ENCODE measurements at regions not wholly inside any gene's neighbourhood (a gene's known extent, or its start where the extent isn't known, plus 50 kb on each side); places are given as distances from the start of the nearest gene placed in this dataset.

GRCh38 chr18:28805491-28805890 lies 628.6 kb upstream of the CDH2 start:
- DNase-seq (ENCODE audit: low spot score) = no peak

DNA sequence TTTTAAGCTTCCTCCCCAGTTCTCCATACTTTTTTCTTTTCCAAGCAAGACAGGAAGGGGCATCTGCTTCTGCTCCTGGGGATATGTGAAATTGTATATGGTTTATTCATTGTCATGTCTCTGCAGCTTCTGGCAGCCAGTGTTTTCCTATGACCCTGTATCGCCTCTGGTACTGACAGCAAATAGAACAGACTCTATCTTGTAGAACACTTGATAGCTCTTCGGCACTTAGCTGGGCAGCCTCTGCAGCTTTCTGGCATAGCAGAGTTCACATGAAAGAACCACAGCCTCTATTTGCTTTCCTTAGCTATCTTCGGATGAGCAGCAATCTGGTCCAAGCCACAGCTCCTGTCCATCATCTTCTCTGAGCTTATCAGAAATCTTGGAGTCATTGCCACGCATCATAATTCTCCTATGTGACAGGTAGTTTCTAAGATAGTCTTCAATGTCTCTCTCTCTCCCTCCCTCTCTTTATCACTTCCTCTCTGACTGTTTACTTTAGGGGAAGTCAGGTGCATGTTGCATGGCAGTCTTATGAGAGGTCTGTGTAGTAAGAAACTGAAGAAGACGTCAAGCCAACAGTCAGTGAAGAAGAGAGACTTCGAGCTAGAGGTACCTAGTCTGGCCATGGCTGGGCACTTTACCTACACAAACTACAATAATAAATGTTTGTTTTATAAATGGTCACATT lies 627.7 kb upstream of the CDH2 start:
- no peak for DNase-seq (ENCODE audit: low spot score)

- no peak for DNase-seq (ENCODE audit: low spot score)
Observed at GRCh38 chr18:28802546-28802945, 625.6 kb upstream of the CDH2 start.

DNA sequence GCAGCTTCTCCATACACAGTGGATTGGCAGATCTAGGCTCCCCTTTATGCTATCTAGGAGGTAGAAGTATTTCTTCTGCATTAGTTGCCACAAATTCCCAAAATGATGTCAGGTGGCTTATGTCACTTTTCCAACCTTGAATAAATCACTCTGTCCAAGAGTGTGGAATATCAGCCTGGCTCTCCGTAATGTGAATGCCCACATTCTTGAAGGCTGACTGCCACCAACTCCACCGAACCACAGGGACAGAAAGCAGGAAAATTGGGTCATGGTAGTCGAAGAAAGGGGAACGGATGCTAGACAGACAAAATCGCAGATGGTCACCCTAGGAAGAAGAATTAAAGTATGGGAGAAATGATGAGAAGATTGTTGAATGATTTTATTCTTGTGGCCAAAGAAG lies 624.9 kb upstream of the CDH2 start:
- no peak for DNase-seq (ENCODE audit: low spot score)

DNA sequence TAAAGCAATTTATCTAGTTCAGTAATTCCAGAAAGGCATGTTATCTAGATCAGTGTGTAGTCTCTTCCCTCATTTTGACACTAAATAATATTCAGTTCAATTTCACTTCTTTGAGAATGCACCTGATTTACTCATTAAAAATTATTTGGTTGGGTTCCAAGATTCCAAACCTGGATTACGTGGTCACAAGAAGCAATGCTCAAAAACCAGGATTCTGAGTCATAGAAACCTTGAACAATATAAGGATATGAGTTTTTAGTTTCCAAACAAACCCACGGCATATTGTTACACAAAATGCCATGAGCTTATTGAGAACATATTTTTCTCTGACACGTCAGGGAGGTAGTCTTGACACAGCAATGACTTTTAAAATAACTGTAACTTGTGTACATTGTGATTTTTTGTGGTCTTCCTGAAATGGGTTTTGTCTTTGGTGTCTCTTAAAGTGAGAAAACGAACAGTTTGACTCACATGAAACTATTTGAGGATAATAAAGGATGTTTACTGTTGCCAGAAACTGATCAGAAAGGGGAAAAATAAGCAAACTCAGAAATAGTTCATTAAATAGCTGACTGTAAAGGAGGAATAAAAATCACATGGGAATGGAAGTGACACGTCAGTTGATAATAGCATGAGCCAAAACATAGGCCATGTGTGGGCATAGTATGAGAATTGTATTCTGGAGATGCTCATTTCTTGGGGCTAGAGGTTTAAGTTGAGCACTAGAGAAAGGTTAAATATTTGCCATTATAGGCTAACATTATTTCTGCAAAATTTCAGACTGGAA lies 617.7 kb upstream of the CDH2 start:
- DNase-seq (ENCODE audit: low spot score) = no peak

DNA sequence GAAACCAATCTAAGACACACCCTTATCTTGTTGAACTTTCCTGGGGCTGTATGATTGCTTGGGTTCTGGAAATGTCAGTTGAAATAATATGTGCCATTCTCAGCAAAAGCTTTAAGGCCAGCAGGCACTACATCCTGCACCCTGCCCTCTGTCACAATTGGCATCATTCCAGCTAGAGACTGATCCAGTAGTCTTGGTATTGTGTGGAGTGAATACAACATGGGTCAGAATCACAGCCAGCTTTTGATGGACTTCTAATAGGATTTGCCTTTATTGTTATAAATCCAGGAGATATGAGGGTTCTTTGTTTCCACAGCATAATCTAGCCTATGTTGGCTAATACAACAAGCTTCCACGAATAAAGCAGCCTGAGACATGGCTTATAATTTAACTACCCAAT lies 617.0 kb upstream of the CDH2 start:
- no peak for DNase-seq (ENCODE audit: low spot score)

DNA sequence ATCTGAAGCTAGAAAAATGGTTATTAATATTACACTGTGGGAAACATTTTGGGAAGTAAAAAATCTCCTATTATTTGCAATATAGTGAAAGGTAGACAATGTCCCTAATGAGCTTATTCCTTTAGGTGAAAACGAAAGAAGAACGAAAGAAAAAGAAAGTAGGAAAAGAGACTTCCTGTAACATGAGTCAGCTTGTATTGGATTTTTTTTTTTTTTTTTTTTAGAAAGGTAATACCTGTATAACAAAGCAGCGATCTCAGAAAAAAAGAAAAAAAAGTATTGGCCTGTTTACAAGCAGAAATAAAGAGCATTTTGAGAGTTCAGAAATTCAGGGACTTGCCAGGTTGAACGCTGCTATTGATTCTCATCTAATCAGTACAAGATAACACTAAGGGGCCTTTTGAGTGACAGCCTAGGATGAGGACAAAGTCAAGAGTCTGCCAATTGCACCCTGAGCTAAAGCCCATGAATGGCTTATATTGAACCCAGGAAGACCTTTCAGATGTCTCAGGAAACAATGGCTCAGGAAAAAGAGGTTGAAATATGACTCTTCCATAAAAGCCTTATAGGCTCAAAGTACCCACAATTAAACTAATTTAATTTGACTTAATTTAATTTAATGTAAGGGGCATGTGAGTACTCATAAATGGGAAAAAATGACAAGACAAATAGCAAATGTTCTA lies 615.6 kb upstream of the CDH2 start:
- DNase-seq (ENCODE audit: low spot score) = no peak

DNA sequence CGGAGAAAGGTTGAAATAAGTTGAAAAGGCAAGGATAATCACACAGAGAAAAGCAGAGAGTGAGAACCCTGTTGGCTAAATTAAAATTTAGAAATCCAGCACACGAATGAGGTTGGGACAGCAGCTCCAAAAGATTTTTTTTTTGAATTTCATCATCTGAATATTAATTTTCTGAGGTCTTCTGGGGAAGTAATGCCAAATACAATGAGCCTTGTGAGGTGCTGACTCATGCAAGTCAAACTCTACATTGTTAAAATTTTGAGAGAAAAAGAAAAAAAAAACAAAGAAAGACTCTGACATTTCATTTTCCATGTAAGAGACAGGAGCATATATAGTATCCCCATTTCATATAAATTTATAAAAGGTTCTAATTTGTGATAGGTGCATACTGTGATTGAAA lies 614.2 kb upstream of the CDH2 start:
- no peak for DNase-seq (ENCODE audit: low spot score)

DNA sequence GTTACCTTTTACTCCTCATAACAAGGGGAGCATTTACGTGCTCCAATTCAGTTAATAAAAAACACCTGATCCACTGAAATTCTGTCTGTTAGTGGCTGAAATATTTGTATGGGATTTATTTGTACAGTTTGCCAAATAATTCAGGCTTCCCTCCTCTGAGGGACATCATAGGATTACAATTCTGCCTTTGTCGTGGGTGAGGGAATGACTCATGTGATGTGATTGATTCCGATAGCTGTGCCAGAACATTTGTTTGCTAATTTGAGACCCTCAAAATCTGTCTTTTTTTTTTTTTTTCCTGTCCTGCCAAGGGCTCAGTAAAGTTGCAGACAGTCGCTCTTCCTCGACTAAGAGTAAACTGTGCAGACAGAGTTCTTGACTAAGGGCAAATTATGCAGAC lies 612.6 kb upstream of the CDH2 start:
- no peak for DNase-seq (ENCODE audit: low spot score)

GRCh38 chr18:28786926-28787325 lies 610.0 kb upstream of the CDH2 start:
- no peak for DNase-seq (ENCODE audit: low spot score)

- no peak for DNase-seq (ENCODE audit: low spot score)
Observed at GRCh38 chr18:28781616-28782362, 604.9 kb upstream of the CDH2 start.

- no peak for DNase-seq (ENCODE audit: low spot score)
Observed at GRCh38 chr18:28778706-28779105, 601.8 kb upstream of the CDH2 start.

DNA sequence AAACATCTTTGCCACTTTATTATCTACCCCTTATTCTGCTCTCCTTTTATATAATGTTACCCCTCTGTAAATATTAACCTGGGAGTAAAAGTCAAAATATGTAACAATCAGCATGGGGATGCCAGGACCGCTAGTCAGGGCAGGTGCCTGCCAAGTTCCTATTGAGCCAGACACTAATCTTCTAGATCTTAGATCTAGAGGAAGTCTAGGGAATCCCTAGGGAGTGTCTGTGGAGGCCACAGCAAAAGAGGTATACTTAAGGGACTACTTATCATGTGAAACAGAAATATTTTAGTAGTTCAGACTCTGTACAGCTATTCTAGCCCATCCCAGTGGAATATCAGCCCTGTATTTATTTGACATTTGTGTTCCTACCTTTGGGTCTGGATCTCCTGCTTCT lies 600.8 kb upstream of the CDH2 start:
- no peak for DNase-seq (ENCODE audit: low spot score)

- DNase-seq (ENCODE audit: low spot score) = no peak
Observed at GRCh38 chr18:28771849-28772248, 594.9 kb upstream of the CDH2 start.

DNA sequence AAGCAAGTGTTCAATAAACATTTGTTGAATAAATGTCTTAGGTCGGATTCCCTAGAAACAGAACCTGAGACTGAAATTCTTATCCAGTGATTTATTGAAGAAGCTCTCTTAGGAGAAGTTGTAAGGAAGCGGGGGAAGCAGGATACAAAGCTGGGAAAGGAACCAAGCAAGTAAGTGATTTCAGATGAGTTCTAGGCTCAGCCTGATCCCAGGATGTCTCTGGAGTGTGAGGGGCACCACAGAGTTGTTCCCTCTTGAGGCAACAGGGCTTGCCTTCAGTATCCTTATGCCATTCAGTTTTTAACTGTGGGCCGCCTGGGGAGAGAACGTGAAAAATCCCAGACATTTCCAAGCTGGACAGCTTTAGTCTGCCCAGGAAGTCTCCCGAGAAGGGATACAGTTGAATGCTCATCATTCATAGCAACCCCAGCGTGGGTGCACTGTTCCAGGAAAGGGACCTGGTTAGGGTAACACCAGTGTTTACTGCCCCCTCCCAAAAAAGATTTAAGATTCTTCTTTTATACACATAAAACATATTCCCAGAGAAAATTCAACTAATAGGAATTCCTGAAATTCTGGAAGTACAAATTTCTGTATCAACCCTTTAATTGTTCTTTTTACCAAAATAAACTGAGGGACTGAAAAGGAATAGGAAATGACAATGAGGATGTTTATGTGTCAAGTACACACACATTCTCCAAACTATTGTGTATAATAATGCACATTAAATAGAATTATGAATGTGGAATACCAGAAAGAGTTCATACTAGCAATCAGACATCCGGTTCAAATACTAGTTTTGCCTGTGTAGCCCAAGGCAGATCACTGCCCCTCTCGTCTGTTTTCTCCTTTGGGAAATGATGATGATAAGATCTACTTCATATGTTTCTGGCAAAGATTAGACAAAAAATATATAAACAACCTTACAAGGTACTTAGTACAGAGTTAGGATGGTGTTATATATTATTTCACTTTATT lies 592.1 kb upstream of the CDH2 start:
- no peak for DNase-seq (ENCODE audit: low spot score)

GRCh38 chr18:28767727-28768211 lies 590.8 kb upstream of the CDH2 start:
- DNase-seq (ENCODE audit: low spot score) = no peak

- DNase-seq (ENCODE audit: low spot score) = no peak
Observed at GRCh38 chr18:28767201-28767600, 590.3 kb upstream of the CDH2 start.

GRCh38 chr18:28766721-28767120 lies 589.8 kb upstream of the CDH2 start:
- DNase-seq (ENCODE audit: low spot score) = no peak

DNA sequence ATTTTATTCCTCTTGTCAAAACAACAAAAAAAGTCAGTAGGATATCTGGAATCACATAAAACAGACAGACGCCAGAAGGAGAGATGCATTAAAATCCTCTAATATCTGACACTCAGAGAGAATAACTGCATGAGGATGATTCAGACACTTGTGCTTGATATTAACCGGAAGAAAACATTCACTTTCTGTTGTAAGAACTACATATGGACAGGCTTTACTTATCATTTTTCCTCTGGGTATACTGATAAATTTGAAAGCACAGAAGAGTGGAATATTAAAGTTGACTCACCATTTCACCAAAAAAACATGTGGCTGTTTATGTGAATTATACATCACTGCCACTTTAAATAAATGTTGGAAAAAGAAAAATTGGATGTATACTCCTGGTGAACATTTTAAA lies 589.1 kb upstream of the CDH2 start:
- no peak for DNase-seq (ENCODE audit: low spot score)

DNA sequence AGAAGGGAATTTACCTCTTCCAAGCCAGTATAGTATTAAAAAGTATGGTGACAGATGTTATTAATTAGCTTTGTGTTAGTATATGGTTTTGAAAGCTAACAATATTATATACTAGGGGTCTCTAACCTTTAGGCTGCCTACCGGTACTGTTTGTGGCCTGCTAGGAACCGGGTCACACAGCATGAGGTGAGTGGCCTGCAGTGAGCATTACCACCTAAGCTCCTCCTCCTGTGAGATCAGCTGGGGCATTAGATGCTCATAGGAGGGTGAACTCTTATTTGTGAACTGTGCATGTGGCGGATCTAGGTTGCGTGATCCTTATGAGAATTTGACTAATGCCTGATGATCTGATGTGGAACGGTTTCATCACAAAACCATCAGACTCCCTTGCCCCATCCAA lies 583.4 kb upstream of the CDH2 start:
- DNase-seq (ENCODE audit: low spot score) = no peak
